ENCODE measurements at regions not wholly inside any gene's neighbourhood (a gene's known extent, or its start where the extent isn't known, plus 50 kb on each side); places are given as distances from the start of the nearest gene placed in this dataset.

DNA sequence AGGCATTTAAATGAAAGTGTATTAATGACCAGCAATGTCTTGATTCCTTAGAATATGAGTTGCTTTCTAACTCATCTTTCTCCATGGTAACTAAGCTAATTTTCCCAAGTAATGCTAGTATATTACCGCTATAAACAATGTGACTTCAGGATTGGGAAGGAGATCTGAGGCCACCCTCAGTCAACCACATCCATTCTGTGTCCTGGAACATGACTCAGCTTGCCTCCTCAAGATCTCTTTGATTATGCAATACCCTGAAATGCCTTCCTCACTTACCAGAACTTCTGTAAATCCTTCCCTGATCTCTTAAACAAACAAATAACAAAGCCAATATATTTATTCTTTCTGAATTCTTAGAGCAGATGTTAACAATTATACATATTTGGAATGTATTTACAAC is 1495.5 kb downstream of the PCDH18 start:
- Histone ChIP-seq H3K36me3 (no peaks in the 10 kb centered on the region), H3K9me3 (no peaks in the 10 kb centered on the region), H3K27me3 (no peaks in the 10 kb centered on the region), H3K4me1 (no peaks in the 10 kb centered on the region), H3K27ac (no peak overlapping the region), H3K4me3 (no peak overlapping the region)
- intact Hi-C loops (cut with DNase I) = no loop called here
- DNase-seq = no peak
- ATAC-seq = no peak
- TF ChIP-seq, protein P1, sequence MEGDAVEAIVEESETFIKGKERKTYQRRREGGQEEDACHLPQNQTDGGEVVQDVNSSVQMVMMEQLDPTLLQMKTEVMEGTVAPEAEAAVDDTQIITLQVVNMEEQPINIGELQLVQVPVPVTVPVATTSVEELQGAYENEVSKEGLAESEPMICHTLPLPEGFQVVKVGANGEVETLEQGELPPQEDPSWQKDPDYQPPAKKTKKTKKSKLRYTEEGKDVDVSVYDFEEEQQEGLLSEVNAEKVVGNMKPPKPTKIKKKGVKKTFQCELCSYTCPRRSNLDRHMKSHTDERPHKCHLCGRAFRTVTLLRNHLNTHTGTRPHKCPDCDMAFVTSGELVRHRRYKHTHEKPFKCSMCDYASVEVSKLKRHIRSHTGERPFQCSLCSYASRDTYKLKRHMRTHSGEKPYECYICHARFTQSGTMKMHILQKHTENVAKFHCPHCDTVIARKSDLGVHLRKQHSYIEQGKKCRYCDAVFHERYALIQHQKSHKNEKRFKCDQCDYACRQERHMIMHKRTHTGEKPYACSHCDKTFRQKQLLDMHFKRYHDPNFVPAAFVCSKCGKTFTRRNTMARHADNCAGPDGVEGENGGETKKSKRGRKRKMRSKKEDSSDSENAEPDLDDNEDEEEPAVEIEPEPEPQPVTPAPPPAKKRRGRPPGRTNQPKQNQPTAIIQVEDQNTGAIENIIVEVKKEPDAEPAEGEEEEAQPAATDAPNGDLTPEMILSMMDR (IDR thresholded peaks at IDR 0.05) = no peak
- 82 to 100% methylated on average over 1 of the region's 1 CpG for WGBS, 2 donors
- FAIRE-seq = no peak

DNA sequence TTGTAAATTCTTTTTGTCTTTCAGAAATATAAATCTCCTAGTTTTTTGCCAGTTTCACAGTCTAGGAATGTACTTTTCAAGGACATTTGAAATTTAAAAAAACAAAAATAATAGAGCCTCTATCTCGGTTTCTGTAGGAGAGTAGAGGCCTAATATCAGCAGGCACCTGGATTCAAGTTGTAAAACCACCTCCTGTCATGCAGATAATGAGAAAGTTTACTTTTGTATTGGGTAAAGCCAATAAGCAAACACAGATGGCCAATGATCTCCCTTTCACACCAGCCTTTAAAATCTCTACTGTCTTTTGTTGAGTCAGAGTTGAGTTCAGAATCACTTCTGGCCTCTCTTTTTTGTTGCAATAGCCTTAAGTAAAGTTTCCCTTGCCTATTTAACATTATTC is 1499.9 kb downstream of the PCDH18 start:
- no peak overlapping the region for H3K4me3 ChIP-seq
- no peak for FAIRE-seq
- no peak overlapping the region for H3K27ac ChIP-seq
- intact Hi-C loops (cut with DNase I) = no loop called here
- WGBS, 2 donors = 30 to 31% methylated on average over 1 of the region's 1 CpG
- DNase-seq = no peak
- peak in 1 of 4 donors; percentile 44 for ATAC-seq
- no peaks in the 10 kb centered on the region for H3K27me3 ChIP-seq
- no peaks in the 10 kb centered on the region for H3K9me3 ChIP-seq
- TF ChIP-seq, protein P1 (IDR thresholded peaks at IDR 0.05) = no peak
- H3K36me3 ChIP-seq = no peaks in the 10 kb centered on the region
- H3K4me1 ChIP-seq = no peaks in the 10 kb centered on the region

DNA sequence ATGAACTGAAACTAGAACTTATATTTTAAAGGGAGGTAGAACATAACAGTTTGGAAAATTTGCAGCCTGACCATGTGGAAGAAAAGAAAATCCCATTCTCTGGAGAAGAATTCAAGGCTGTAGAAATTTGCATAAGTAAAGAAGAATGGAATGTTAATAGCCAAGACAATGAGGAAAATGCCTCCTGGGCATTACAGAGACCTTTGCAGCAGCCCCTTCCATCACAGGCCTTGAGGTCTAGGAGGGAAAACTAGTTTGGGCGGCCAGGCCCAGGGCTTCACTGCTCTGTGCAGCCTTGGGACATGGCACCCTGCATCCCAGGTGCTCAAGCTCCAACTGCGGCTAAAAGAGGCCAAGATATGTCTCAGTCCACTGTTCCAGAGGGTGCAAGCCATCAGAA is 1506.8 kb downstream of the PCDH18 start:
- FAIRE-seq (no peak), DNase-seq (no peak), ATAC-seq (no peak)
- Histone ChIP-seq H3K27ac (no peak overlapping the region), H3K27me3 (no peaks in the 10 kb centered on the region), H3K36me3 (no peaks in the 10 kb centered on the region), H3K9me3 (no peaks in the 10 kb centered on the region), H3K4me3 (no peak overlapping the region), H3K4me1 (no peaks in the 10 kb centered on the region)
- 28 to 73% methylated on average over 2 of the region's 2 CpGs for WGBS, 2 donors
- intact Hi-C loops (cut with DNase I) = no loop called here
- TF ChIP-seq, protein P1 (IDR thresholded peaks at IDR 0.05) = no peak

DNA sequence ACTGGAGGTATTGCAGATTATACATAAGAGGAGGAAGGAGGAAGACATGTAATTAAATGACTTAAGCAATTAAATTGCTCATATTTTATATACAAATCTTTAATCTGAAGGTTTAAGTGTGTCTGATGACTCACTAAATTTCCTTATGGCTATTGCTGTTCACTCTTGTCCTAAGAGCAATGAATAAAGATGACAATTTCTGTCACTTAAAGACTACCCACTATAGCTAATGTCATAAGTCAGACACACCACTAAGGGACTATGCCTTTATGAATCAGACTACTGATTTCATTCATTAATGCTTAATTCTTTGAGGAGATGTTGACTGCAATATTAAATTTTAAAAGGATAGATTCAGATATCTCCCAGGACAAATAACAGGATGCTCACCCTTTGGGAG is 1514.7 kb downstream of the PCDH18 start:
- TF ChIP-seq, protein P1 (IDR thresholded peaks at IDR 0.05) = no peak
- ATAC-seq = no peak
- Histone ChIP-seq H3K36me3 (no peaks in the 10 kb centered on the region), H3K27me3 (no peaks in the 10 kb centered on the region), H3K4me1 (no peaks in the 10 kb centered on the region), H3K9me3 (no peaks in the 10 kb centered on the region), H3K27ac (no peak overlapping the region), H3K4me3 (no peak overlapping the region)
- intact Hi-C loops (cut with DNase I) = no loop called here
- no peak for FAIRE-seq
- DNase-seq = no peak

DNA sequence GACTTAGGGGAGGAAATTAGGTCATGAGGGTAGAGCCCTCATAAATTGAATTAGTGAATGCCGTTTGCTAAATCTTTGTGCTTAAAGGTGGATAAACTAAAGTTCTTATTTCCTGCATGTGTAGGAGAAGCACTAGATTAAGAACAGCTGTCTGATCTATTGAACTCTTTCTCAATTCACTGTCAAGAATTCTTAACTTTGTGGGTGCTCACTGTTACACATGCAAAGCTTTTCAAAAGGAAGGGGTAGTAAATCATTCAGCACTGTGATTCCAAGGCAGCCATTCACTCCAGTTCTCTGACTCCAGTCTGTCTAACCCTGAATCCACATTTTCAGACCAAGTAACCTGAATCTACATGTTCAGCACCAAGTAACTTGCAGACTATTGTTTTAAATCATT is 1520.1 kb downstream of the PCDH18 start:
- 69 to 71% methylated on average over 1 of the region's 1 CpG for WGBS, 2 donors
- no peak for FAIRE-seq

More for the DNA sequence above, 1520.1 kb downstream of the PCDH18 start:
- DNase-seq (no peak), ATAC-seq (no peak)
- no peak overlapping the region for H3K4me3 ChIP-seq
- H3K4me1 ChIP-seq = no peaks in the 10 kb centered on the region
- no peaks in the 10 kb centered on the region for H3K27me3 ChIP-seq
- no peaks in the 10 kb centered on the region for H3K36me3 ChIP-seq
- TF ChIP-seq, protein P1 (IDR thresholded peaks at IDR 0.05) = no peak
- no peak overlapping the region for H3K27ac ChIP-seq
- no peaks in the 10 kb centered on the region for H3K9me3 ChIP-seq
- intact Hi-C loops (cut with DNase I) = no loop called here
